Keratinocyte (primary cell): ENCODE measurements at regions not wholly inside any gene's neighbourhood (a gene's known extent, or its start where the extent isn't known, plus 50 kb on each side); places are given as distances from the start of the nearest gene placed in this dataset.

ENCODE experiments used
- CTCF ChIP-seq, 3 experiments: IDR thresholded peaks in 1 of 3; conservative IDR thresholded peaks in 1 of 3; optimal IDR thresholded peaks in 1 of 3; 2 replicates in 2 of 3; 3 replicates in 1 of 3; pipeline versions ENCODE3 to v1.5.1; 2011; ENCODE audit warnings: low read length in 3 of 3, mild to moderate bottlenecking in 3 of 3, moderate library complexity in 2 of 3, control low read depth in 1 of 3, inconsistent platforms in 1 of 3; ENCODE audit not compliant: insufficient read depth in 2 of 3; ENCODE audit errors: extremely low read depth in 1 of 3
- EZH2 ChIP-seq: IDR thresholded peaks from one replicate; pipeline ENCODE4 v1.6.1; 2012; ENCODE audit warnings: inconsistent platforms, mild to moderate bottlenecking, low read length, moderate library complexity

- no peak for TF ChIP-seq CTCF (optimal IDR thresholded peaks at IDR 0.05 in 1 of 3, IDR thresholded peaks at IDR 0.05 in 1 of 3, conservative IDR thresholded peaks at IDR 0.05 in 1 of 3; ENCODE audit: extremely low read depth in 1 of 3, insufficient read depth in 2 of 3, low read length in 3 of 3)
- TF ChIP-seq EZH2: no peak
Measured at GRCh38 chr12:75881920-75882319, 149.7 kb downstream of the PHLDA1 start.
